Mesenchymal stem cell (in vitro differentiated cells and primary cell): ENCODE measurements at regions not wholly inside any gene's neighbourhood (a gene's known extent, or its start where the extent isn't known, plus 50 kb on each side); places are given as distances from the start of the nearest gene placed in this dataset.

Experiments used
- DNase-seq: peaks from one replicate; pipeline ENCODE4 v3.0.0-alpha.2; 2013
- H2AFZ ChIP-seq: one replicate; pipeline ENCODE4 v1.6.1; 2013; ENCODE audit warnings: low read depth, mild to moderate bottlenecking, control low read depth, inconsistent platforms, low read length, moderate library complexity
- H2AK5ac ChIP-seq: 2 replicates; pipeline ENCODE4 v1.6.1; 2013; ENCODE audit warnings: low read length, moderate library complexity, mild to moderate bottlenecking, inconsistent platforms; ENCODE audit not compliant: severe bottlenecking
- H2BK120ac ChIP-seq: one replicate; pipeline ENCODE4 v1.6.1; 2013; ENCODE audit warnings: low read depth, mild to moderate bottlenecking, inconsistent platforms, low read length, moderate library complexity
- H2BK12ac ChIP-seq, 2 experiments: one replicate each; pipeline ENCODE4 v1.6.1; 2013; ENCODE audit warnings: inconsistent platforms in 2 of 2, low read length in 2 of 2, mild to moderate bottlenecking in 2 of 2, moderate library complexity in 2 of 2, control low read depth in 1 of 2
- H2BK15ac ChIP-seq: one replicate; pipeline ENCODE4 v1.6.1; 2013; ENCODE audit warnings: mild to moderate bottlenecking, low read depth, inconsistent platforms; ENCODE audit not compliant: poor library complexity, severe bottlenecking
- H2BK5ac ChIP-seq: 2 replicates; pipeline ENCODE4 v1.6.1; 2013; ENCODE audit warnings: low read depth, mild to moderate bottlenecking, low read length, control low read depth, inconsistent platforms; ENCODE audit not compliant: poor library complexity, severe bottlenecking
- H3K14ac ChIP-seq, 2 experiments: one replicate each; pipeline ENCODE4 v1.6.1; 2013; ENCODE audit warnings: inconsistent platforms in 2 of 2, low read length in 2 of 2, control low read depth in 1 of 2, mild to moderate bottlenecking in 1 of 2, moderate library complexity in 1 of 2
- H3K18ac ChIP-seq, 2 experiments: one replicate each; pipeline ENCODE4 v1.6.1; 2013; ENCODE audit warnings: inconsistent platforms in 2 of 2, low read length in 2 of 2, control low read depth in 1 of 2, low read depth in 1 of 2, mild to moderate bottlenecking in 1 of 2
- H3K23ac ChIP-seq, 2 experiments: one replicate each; pipeline ENCODE4 v1.6.1; 2013; ENCODE audit warnings: inconsistent platforms in 2 of 2, low read length in 2 of 2, mild to moderate bottlenecking in 2 of 2, moderate library complexity in 2 of 2, control low read depth in 1 of 2
- H3K27ac ChIP-seq: 2 replicates; pipeline ENCODE4 v1.5.1; 2013; ENCODE audit warnings: mild to moderate bottlenecking, moderate library complexity, low read length, control low read depth, inconsistent platforms; ENCODE audit not compliant: poor library complexity, severe bottlenecking
- H3K27me3 ChIP-seq, 2 experiments: 2 replicates each; pipeline versions ENCODE4 v1.6.1 to v1.7.0; 2013; ENCODE audit warnings: low read length in 2 of 2, mild to moderate bottlenecking in 2 of 2, moderate library complexity in 2 of 2, control low read depth in 1 of 2, inconsistent platforms in 1 of 2; ENCODE audit not compliant: control insufficient read depth in 1 of 2, insufficient read depth in 1 of 2
- H3K36me3 ChIP-seq, 2 experiments: 2 replicates each; pipeline versions ENCODE4 v1.6.1 to v1.7.0; 2013; ENCODE audit warnings: low read length in 2 of 2, control low read depth in 1 of 2, inconsistent platforms in 1 of 2, low read depth in 1 of 2, mild to moderate bottlenecking in 1 of 2; ENCODE audit not compliant: insufficient read depth in 2 of 2, control insufficient read depth in 1 of 2
- H3K4ac ChIP-seq, 2 experiments: one replicate each; pipeline ENCODE4 v1.6.1; 2013; ENCODE audit warnings: inconsistent platforms in 2 of 2, low read length in 2 of 2, mild to moderate bottlenecking in 2 of 2, moderate library complexity in 2 of 2, control low read depth in 1 of 2, low read depth in 1 of 2
- H3K4me1 ChIP-seq: 2 replicates; pipeline ENCODE4 v1.6.1; 2013; ENCODE audit warnings: low read depth, low read length, control low read depth; ENCODE audit not compliant: control insufficient read depth, insufficient read depth
- H3K4me2 ChIP-seq: 2 replicates; pipeline ENCODE4 v1.6.1; 2013; ENCODE audit warnings: low read length, mild to moderate bottlenecking, inconsistent platforms; ENCODE audit not compliant: poor library complexity, severe bottlenecking
- H3K4me3 ChIP-seq, 2 experiments: 2 replicates each; pipeline versions ENCODE4 v1.5.1 to v1.7.0; 2013; ENCODE audit warnings: low read length in 2 of 2, mild to moderate bottlenecking in 2 of 2, control low read depth in 1 of 2, low read depth in 1 of 2; ENCODE audit not compliant: insufficient read depth in 1 of 2
- H3K79me1 ChIP-seq: replicated peaks from 2 replicates; pipeline ENCODE4 v1.6.1; 2013; ENCODE audit warnings: mild to moderate bottlenecking, control low read depth, low read length, inconsistent platforms; ENCODE audit not compliant: poor library complexity, severe bottlenecking
- H3K9ac ChIP-seq: 2 replicates; pipeline ENCODE4 v1.7.0; 2013; ENCODE audit warnings: mild to moderate bottlenecking, low read length, moderate library complexity
- H3K9me3 ChIP-seq: 2 replicates; pipeline ENCODE4 v1.7.0; 2013; ENCODE audit warnings: mild to moderate bottlenecking, low read length; ENCODE audit not compliant: control insufficient read depth
- H4K8ac ChIP-seq: one replicate; pipeline ENCODE4 v1.6.1; 2013; ENCODE audit warnings: inconsistent platforms, mild to moderate bottlenecking, low read length, moderate library complexity
- H4K91ac ChIP-seq: one replicate; pipeline ENCODE4 v1.6.1; 2013; ENCODE audit warnings: mild to moderate bottlenecking, low read length, inconsistent platforms
- WGBS: methylation state at CpG from one replicate; pipeline ENCODE4 v1.1.7; 2013; ENCODE audit warnings: mixed read lengths; 5-methylcytosine and 5-hydroxymethylcytosine counted together

GRCh38 chr4:42781315-42781714, 111.2 kb upstream of the GRXCR1 start:
- Histone ChIP-seq H3K18ac (no peak overlapping the region), H3K79me1 (no peaks in the 10 kb centered on the region), H2AK5ac (no peak overlapping the region), H2AFZ (no peak overlapping the region), H3K14ac (no peak overlapping the region), H4K8ac (no peak overlapping the region), H2BK5ac (no peak overlapping the region), H3K23ac (no peak overlapping the region), H3K27me3 (no peaks in the 10 kb centered on the region), H2BK12ac (no peak overlapping the region), H2BK15ac (no peak overlapping the region), H4K91ac (no peak overlapping the region), H2BK120ac (no peak overlapping the region), H3K4me3 (no peak overlapping the region), H3K4ac (no peak overlapping the region), H3K27ac (no peak overlapping the region), H3K9me3 (no peaks in the 10 kb centered on the region), H3K9ac (no peak overlapping the region), H3K4me1 (no peaks in the 10 kb centered on the region), H3K4me2 (no peak overlapping the region), H3K36me3 (no peaks in the 10 kb centered on the region)
- 40% methylated on average over 1 of the region's 2 CpGs for WGBS
- DNase-seq = peak; percentile 1

GRCh38 chr4:42778349-42778748, 114.2 kb upstream of the GRXCR1 start:
- no peak overlapping the region for H3K27ac ChIP-seq
- H2BK15ac ChIP-seq = no peak overlapping the region
- no peaks in the 10 kb centered on the region for H3K9me3 ChIP-seq
- no peak for DNase-seq
- 64% methylated on average over 5 of the region's 6 CpGs for WGBS
- H3K79me1 ChIP-seq = no peaks in the 10 kb centered on the region
- H3K27me3 ChIP-seq = no peaks in the 10 kb centered on the region
- H4K8ac ChIP-seq = no peak overlapping the region
- H3K4me3 ChIP-seq = no peak overlapping the region
- H2AFZ ChIP-seq = no peak overlapping the region
- no peaks in the 10 kb centered on the region for H3K36me3 ChIP-seq
- no peaks in the 10 kb centered on the region for H3K4me1 ChIP-seq
- no peak overlapping the region for H3K4me2 ChIP-seq
- H3K23ac ChIP-seq = no peak overlapping the region
- no peak overlapping the region for H4K91ac ChIP-seq
- no peak overlapping the region for H2BK120ac ChIP-seq
- no peak overlapping the region for H3K18ac ChIP-seq
- no peak overlapping the region for H3K9ac ChIP-seq
- H3K14ac ChIP-seq = no peak overlapping the region
- H3K4ac ChIP-seq = no peak overlapping the region
- H2AK5ac ChIP-seq = no peak overlapping the region
- H2BK5ac ChIP-seq = no peak overlapping the region
- no peak overlapping the region for H2BK12ac ChIP-seq

- no peak overlapping the region for H2BK15ac ChIP-seq
- no peak overlapping the region for H2AK5ac ChIP-seq
- no peaks in the 10 kb centered on the region for H3K27me3 ChIP-seq
- WGBS = 52% methylated on average over 4 of the region's 4 CpGs
- DNase-seq = no peak
- no peak overlapping the region for H2BK120ac ChIP-seq
- no peaks in the 10 kb centered on the region for H3K4me1 ChIP-seq
- no peak overlapping the region for H2AFZ ChIP-seq
- H2BK12ac ChIP-seq = no peak overlapping the region
- H3K9ac ChIP-seq = no peak overlapping the region
- H3K27ac ChIP-seq = no peak overlapping the region
- H3K4ac ChIP-seq = no peak overlapping the region
- no peak overlapping the region for H3K14ac ChIP-seq
- no peak overlapping the region for H4K91ac ChIP-seq
- no peak overlapping the region for H2BK5ac ChIP-seq
- H3K23ac ChIP-seq = no peak overlapping the region
- H4K8ac ChIP-seq = no peak overlapping the region
- H3K4me2 ChIP-seq = no peak overlapping the region
- H3K18ac ChIP-seq = no peak overlapping the region
- H3K36me3 ChIP-seq = no peaks in the 10 kb centered on the region
- H3K9me3 ChIP-seq = no peaks in the 10 kb centered on the region
- no peaks in the 10 kb centered on the region for H3K79me1 ChIP-seq
- H3K4me3 ChIP-seq = no peak overlapping the region
Observed at GRCh38 chr4:42768125-42768748, 111.3 kb upstream of the ATP8A1 start.

DNA sequence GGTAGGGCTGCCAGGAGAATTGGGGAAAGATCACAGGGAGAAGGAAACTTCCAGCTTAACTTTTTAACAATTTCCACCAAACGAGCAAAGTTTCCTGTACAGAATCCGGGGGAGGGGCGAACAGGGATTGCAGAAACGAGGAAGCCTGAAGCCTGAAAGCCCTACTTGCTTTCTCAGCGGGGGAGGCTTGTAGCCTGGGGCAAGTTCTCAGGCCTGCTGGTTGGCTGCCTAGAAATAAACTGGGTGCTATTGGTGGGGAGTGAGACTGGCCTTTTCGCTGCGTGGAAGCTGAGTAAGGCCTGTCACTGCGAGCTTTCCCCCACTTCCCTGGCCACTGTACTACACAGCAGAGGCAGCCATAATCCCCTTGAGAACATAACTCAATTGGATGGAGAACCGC, 110.8 kb upstream of the ATP8A1 start:
- Histone ChIP-seq H2BK5ac (no peak overlapping the region), H3K18ac (no peak overlapping the region), H3K27ac (no peak overlapping the region), H4K91ac (no peak overlapping the region), H3K4me1 (no peaks in the 10 kb centered on the region), H2AFZ (no peak overlapping the region), H4K8ac (no peak overlapping the region), H3K79me1 (no peaks in the 10 kb centered on the region), H3K27me3 (no peaks in the 10 kb centered on the region), H3K4me2 (no peak overlapping the region), H2BK120ac (no peak overlapping the region), H3K9me3 (no peaks in the 10 kb centered on the region), H3K9ac (no peak overlapping the region), H3K14ac (no peak overlapping the region), H3K4me3 (no peak overlapping the region), H3K4ac (no peak overlapping the region), H3K23ac (no peak overlapping the region), H2BK15ac (no peak overlapping the region), H2BK12ac (no peak overlapping the region), H2AK5ac (no peak overlapping the region), H3K36me3 (no peaks in the 10 kb centered on the region)
- DNase-seq = no peak
- 65% methylated on average over 9 of the region's 9 CpGs for WGBS
